ENCODE measurements at regions not wholly inside any gene's neighbourhood (a gene's known extent, or its start where the extent isn't known, plus 50 kb on each side); places are given as distances from the start of the nearest gene placed in this dataset.

- Histone ChIP-seq H3K27ac (no peak overlapping the region), H3K4me3 (no peak overlapping the region), H3K4me1 (replicated peaks) (no peaks in the 10 kb centered on the region), H3K9me3 (no peaks in the 10 kb centered on the region), H3K27me3 (replicated peaks; ENCODE audit: insufficient read depth) (no peaks in the 10 kb centered on the region), H3K36me3 (no peaks in the 10 kb centered on the region)
- WGBS, result 49% methylated on average over 8 of the region's 8 CpGs
- intact Hi-C loops (cut with DNase I), result no loop called here
- TF ChIP-seq POLR2A (IDR thresholded peaks at IDR 0.05), result no peak
- TF ChIP-seq POLR2AphosphoS5 (IDR thresholded peaks at IDR 0.05), result no peak
- TF ChIP-seq, protein P1, sequence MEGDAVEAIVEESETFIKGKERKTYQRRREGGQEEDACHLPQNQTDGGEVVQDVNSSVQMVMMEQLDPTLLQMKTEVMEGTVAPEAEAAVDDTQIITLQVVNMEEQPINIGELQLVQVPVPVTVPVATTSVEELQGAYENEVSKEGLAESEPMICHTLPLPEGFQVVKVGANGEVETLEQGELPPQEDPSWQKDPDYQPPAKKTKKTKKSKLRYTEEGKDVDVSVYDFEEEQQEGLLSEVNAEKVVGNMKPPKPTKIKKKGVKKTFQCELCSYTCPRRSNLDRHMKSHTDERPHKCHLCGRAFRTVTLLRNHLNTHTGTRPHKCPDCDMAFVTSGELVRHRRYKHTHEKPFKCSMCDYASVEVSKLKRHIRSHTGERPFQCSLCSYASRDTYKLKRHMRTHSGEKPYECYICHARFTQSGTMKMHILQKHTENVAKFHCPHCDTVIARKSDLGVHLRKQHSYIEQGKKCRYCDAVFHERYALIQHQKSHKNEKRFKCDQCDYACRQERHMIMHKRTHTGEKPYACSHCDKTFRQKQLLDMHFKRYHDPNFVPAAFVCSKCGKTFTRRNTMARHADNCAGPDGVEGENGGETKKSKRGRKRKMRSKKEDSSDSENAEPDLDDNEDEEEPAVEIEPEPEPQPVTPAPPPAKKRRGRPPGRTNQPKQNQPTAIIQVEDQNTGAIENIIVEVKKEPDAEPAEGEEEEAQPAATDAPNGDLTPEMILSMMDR (IDR thresholded peaks at IDR 0.05), result no peak
- DNase-seq (ENCODE audit: low spot score), result no peak
These were observed 383.1 kb upstream of the ESRRG start for GRCh38 chr1:217106231-217106901.

- H3K27ac ChIP-seq, result no peak overlapping the region
- H3K4me3 ChIP-seq, result no peak overlapping the region
- no peaks in the 10 kb centered on the region for H3K4me1 ChIP-seq (replicated peaks)
- no peak for DNase-seq (ENCODE audit: low spot score)
- no peaks in the 10 kb centered on the region for H3K9me3 ChIP-seq
- TF ChIP-seq, protein P1 (IDR thresholded peaks at IDR 0.05), result no peak
- TF ChIP-seq POLR2AphosphoS5 (IDR thresholded peaks at IDR 0.05), result no peak
- no peak for TF ChIP-seq POLR2A (IDR thresholded peaks at IDR 0.05)
- no peaks in the 10 kb centered on the region for H3K27me3 ChIP-seq (replicated peaks; ENCODE audit: insufficient read depth)
- H3K36me3 ChIP-seq, result no peaks in the 10 kb centered on the region
- intact Hi-C loops (cut with DNase I), result no loop called here
- 82% methylated on average over 5 of the region's 5 CpGs for WGBS
These were observed 382.2 kb upstream of the ESRRG start for GRCh38 chr1:217105437-217105836.

DNA sequence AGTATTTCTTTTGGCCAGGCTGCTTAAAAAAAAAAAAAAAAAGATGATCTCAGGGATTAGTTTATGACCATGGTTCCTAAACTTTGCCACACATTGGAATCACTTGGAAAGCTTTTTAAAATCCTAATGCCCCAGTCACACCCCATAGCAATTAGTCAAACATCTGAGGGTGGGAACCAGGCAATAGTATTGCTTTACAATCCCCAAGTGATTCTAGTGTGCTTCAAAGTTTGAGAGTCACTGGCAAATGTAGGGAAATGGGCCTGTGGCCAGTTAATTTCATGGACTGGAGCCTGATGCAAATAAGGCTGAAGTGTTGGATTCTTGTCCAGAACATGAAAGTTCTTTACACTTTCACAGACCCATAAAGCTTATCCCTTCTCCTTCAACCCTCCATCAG lies 374.6 kb upstream of the ESRRG start:
- no peak overlapping the region for H3K27ac ChIP-seq
- no peak overlapping the region for H3K4me3 ChIP-seq
- no peaks in the 10 kb centered on the region for H3K4me1 ChIP-seq (replicated peaks)
- H3K27me3 ChIP-seq (replicated peaks; ENCODE audit: insufficient read depth), result no peaks in the 10 kb centered on the region
- no peak for DNase-seq (ENCODE audit: low spot score)
- no peaks in the 10 kb centered on the region for H3K9me3 ChIP-seq
- TF ChIP-seq POLR2A (IDR thresholded peaks at IDR 0.05), result no peak
- TF ChIP-seq, protein P1 (IDR thresholded peaks at IDR 0.05), result no peak
- TF ChIP-seq POLR2AphosphoS5 (IDR thresholded peaks at IDR 0.05), result no peak
- H3K36me3 ChIP-seq, result no peaks in the 10 kb centered on the region
- intact Hi-C loops (cut with DNase I), result no loop called here

GRCh38 chr1:217096200-217096599 lies 373.0 kb upstream of the ESRRG start:
- WGBS, result 85% methylated on average over 7 of the region's 7 CpGs
- no peak for TF ChIP-seq POLR2A (IDR thresholded peaks at IDR 0.05)
- no peak for TF ChIP-seq POLR2AphosphoS5 (IDR thresholded peaks at IDR 0.05)
- TF ChIP-seq, protein P1 (IDR thresholded peaks at IDR 0.05), result no peak
- no peaks in the 10 kb centered on the region for H3K4me1 ChIP-seq (replicated peaks)

DNA sequence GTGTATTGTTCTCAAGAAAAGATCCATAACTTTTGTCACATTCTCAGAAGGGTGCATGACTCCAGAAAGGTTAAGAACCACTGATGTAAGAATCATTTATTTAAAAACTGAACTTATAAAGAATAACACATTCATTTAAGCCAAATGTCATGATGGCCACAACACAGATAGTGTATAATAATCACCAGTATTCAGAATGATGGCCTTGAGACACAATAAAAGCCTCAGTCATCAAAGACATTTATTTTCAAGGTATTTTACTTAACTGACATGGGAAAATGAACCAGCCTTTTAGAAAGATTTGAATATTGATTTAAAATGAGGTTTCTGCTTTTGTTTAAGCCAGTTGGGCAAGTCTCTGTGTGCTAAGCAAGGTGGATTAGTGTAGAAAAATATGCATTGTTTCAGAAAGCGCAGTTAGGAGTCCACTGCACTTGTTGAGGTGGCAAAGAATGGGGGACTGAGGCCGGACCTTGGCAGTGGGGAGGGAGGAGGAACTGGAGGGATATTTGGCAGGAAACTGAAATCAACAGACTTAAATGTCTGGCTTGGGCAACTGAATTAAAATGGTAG lies 371.9 kb upstream of the ESRRG start:
- H3K27ac ChIP-seq, result no peak overlapping the region
- TF ChIP-seq POLR2A (IDR thresholded peaks at IDR 0.05) (no peak), POLR2AphosphoS5 (IDR thresholded peaks at IDR 0.05) (no peak)
- TF ChIP-seq, protein P1 (IDR thresholded peaks at IDR 0.05), result no peak
- no peaks in the 10 kb centered on the region for H3K27me3 ChIP-seq (replicated peaks; ENCODE audit: insufficient read depth)
- intact Hi-C loops (cut with DNase I), result no loop called here
- 83% methylated on average over 2 of the region's 2 CpGs for WGBS
- DNase-seq (ENCODE audit: low spot score), result no peak
- H3K36me3 ChIP-seq, result no peaks in the 10 kb centered on the region
- no peak overlapping the region for H3K4me3 ChIP-seq
- no peaks in the 10 kb centered on the region for H3K4me1 ChIP-seq (replicated peaks)
- H3K9me3 ChIP-seq, result no peaks in the 10 kb centered on the region

More at GRCh38 chr1:217096200-217096599, 373.0 kb upstream of the ESRRG start:
- Histone ChIP-seq H3K4me3 (no peak overlapping the region), H3K36me3 (no peaks in the 10 kb centered on the region), H3K27ac (no peak overlapping the region), H3K9me3 (no peaks in the 10 kb centered on the region), H3K27me3 (replicated peaks; ENCODE audit: insufficient read depth) (no peaks in the 10 kb centered on the region)
- intact Hi-C loops (cut with DNase I), result no loop called here
- DNase-seq (ENCODE audit: low spot score), result no peak

Measured in prostate gland (tissue), 2 donors.